ENCODE measurements at regions not wholly inside any gene's neighbourhood (a gene's known extent, or its start where the extent isn't known, plus 50 kb on each side); places are given as distances from the start of the nearest gene placed in this dataset.

DNA sequence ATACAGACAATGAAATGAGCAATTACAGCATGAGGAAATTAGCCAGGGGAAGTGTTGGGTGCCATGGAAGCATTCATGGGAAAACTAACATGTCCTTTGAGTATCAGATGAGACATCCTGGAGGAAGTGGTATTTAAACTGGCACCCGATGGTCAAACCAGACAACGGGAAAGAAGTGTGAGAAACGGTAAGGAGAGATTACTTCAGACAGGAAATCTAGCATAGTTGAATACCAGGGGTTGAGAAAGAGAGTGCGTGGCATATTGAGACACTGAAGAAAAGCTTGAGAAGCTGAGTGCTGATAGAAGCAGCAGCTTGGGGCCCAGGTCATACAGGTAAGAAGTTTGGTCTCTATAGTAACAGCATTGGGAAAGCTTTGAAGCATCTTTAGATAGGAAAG lies 175.3 kb downstream of the C11orf87 start:
- H3K9me3 Mint-ChIP-seq (ENCODE audit: unreplicated experiment), result no peaks in the 10 kb centered on the region
- H3K27ac Mint-ChIP-seq (ENCODE audit: low read depth, unreplicated experiment), result no peak overlapping the region
- BruUV-seq (replicated peaks), result no TSS peak

GRCh38 chr11:109604481-109605400 lies 182.8 kb downstream of the C11orf87 start:
- peak; percentile 49 for DNase-seq (ENCODE audit: unreplicated experiment)
- H3K27me3 Mint-ChIP-seq (ENCODE audit: insufficient read depth, unreplicated experiment), result no peaks in the 10 kb centered on the region
- intact Hi-C loops (cut with micrococcal nuclease), result no loop called here
- H3K4me1 Mint-ChIP-seq (ENCODE audit: insufficient read depth, unreplicated experiment), result peaks cover 10% of the 10 kb centered on the region
- no peaks in the 10 kb centered on the region for H3K9me3 Mint-ChIP-seq (ENCODE audit: unreplicated experiment)
- ChIA-PET POLR2A (interaction anchor here (0.5 to 0.7 kb wide), 3 partner anchors 10 to 1738 kb away, joined by 3 read pairs; no protein-coding TSS in a partner anchor), CTCF (interaction anchor here (1.1 kb wide), 1 partner anchor 178 kb away, joined by 4 read pairs; no protein-coding TSS in a partner anchor)
- no peak overlapping the region for H3K4me3 Mint-ChIP-seq (ENCODE audit: unreplicated experiment)
- TF ChIP-seq, protein P1, sequence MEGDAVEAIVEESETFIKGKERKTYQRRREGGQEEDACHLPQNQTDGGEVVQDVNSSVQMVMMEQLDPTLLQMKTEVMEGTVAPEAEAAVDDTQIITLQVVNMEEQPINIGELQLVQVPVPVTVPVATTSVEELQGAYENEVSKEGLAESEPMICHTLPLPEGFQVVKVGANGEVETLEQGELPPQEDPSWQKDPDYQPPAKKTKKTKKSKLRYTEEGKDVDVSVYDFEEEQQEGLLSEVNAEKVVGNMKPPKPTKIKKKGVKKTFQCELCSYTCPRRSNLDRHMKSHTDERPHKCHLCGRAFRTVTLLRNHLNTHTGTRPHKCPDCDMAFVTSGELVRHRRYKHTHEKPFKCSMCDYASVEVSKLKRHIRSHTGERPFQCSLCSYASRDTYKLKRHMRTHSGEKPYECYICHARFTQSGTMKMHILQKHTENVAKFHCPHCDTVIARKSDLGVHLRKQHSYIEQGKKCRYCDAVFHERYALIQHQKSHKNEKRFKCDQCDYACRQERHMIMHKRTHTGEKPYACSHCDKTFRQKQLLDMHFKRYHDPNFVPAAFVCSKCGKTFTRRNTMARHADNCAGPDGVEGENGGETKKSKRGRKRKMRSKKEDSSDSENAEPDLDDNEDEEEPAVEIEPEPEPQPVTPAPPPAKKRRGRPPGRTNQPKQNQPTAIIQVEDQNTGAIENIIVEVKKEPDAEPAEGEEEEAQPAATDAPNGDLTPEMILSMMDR (IDR thresholded peaks at IDR 0.05; ENCODE audit: unreplicated experiment), result no peak
- no peak overlapping the region for H3K27ac Mint-ChIP-seq (ENCODE audit: low read depth, unreplicated experiment)
- H3K36me3 Mint-ChIP-seq (ENCODE audit: insufficient read depth, unreplicated experiment), result no peaks in the 10 kb centered on the region
- BruUV-seq (replicated peaks), result no TSS peak

More for the DNA sequence above, 175.3 kb downstream of the C11orf87 start:
- intact Hi-C loops (cut with micrococcal nuclease), result no loop called here
- Mint-ChIP-seq H3K36me3 (ENCODE audit: insufficient read depth, unreplicated experiment) (no peaks in the 10 kb centered on the region), H3K27me3 (ENCODE audit: insufficient read depth, unreplicated experiment) (no peaks in the 10 kb centered on the region), H3K4me3 (ENCODE audit: unreplicated experiment) (no peak overlapping the region), H3K4me1 (ENCODE audit: insufficient read depth, unreplicated experiment) (no peaks in the 10 kb centered on the region)
- CTCF ChIA-PET, result interaction anchor here (0.7 kb wide), 1 partner anchor 48 kb away, joined by 3 read pairs; no protein-coding TSS in a partner anchor
- POLR2A ChIA-PET, result interaction anchor here (0.8 kb wide), 1 partner anchor 11 kb away, joined by 3 read pairs; no protein-coding TSS in a partner anchor
- no peak for DNase-seq (ENCODE audit: unreplicated experiment)
- TF ChIP-seq, protein P1 (IDR thresholded peaks at IDR 0.05; ENCODE audit: unreplicated experiment), result no peak

DNA sequence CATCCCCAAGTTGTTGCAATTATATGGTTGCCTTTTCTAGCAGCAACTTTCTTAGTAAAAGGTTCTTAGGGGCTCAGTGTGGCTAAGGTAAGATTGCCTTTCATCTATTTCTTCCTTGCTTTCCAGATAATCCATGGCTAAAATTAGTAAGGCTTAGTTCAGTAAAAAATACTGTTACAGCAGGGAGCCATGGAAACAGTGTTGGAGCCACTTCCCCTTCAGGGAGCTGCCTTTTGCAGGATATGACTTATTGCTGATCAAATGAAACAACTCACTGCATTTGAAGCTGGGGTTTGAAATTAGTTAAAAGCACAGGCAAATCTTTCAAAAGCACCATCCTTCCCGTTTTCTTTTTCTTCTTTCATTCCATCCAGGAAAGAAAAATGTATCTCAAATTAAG lies 184.3 kb downstream of the C11orf87 start:
- CTCF ChIA-PET, result no interaction called here
- no peak overlapping the region for H3K27ac Mint-ChIP-seq (ENCODE audit: low read depth, unreplicated experiment)
- TF ChIP-seq, protein P1 (IDR thresholded peaks at IDR 0.05; ENCODE audit: unreplicated experiment), result no peak
- H3K9me3 Mint-ChIP-seq (ENCODE audit: unreplicated experiment), result no peaks in the 10 kb centered on the region
- BruUV-seq (replicated peaks), result no TSS peak
- H3K27me3 Mint-ChIP-seq (ENCODE audit: insufficient read depth, unreplicated experiment), result no peaks in the 10 kb centered on the region
- DNase-seq (ENCODE audit: unreplicated experiment), result no peak
- peaks cover 10% of the 10 kb centered on the region for H3K4me1 Mint-ChIP-seq (ENCODE audit: insufficient read depth, unreplicated experiment)
- intact Hi-C loops (cut with micrococcal nuclease), result no loop called here
- no peaks in the 10 kb centered on the region for H3K36me3 Mint-ChIP-seq (ENCODE audit: insufficient read depth, unreplicated experiment)
- POLR2A ChIA-PET, result interaction anchor here (0.7 kb wide), 1 partner anchor 244 kb away, joined by 3 read pairs; no protein-coding TSS in a partner anchor
- H3K4me3 Mint-ChIP-seq (ENCODE audit: unreplicated experiment), result no peak overlapping the region

DNA sequence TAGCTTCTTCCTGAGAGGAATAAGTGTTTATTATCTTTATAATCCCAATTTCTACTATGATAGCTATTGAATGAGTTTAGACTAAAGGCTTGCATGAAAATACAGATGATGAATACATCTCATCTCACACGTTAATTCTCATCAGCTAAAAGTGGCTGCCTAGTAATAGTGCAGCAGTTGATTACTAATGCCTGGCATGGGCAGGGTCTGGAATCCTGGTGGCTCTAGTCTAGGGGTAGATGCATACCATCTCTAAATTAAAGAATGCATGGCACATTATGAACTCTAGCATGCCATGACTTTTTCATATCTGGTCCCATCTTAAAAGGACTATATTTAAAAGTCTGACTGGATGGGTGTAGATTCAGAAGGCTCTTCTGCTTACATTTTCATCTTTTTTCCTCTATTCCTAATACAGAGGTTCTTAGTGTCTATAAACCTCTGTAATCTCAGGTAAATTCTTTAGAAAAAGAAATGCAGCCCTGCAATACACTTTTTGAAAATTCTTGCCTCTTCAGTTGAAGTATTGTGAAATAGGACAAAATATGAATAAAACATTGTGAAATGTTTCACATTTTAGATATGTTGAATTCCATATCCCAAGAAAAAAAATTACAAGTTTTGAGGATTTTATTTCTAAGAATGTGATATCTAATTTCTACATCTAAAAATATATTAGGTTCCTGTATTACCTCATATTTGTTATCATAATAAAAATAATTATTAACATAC lies 187.6 kb downstream of the C11orf87 start:
- Mint-ChIP-seq H3K27me3 (ENCODE audit: insufficient read depth, unreplicated experiment) (no peaks in the 10 kb centered on the region), H3K36me3 (ENCODE audit: insufficient read depth, unreplicated experiment) (no peaks in the 10 kb centered on the region), H3K27ac (ENCODE audit: low read depth, unreplicated experiment) (no peak overlapping the region), H3K9me3 (ENCODE audit: unreplicated experiment) (no peaks in the 10 kb centered on the region), H3K4me3 (ENCODE audit: unreplicated experiment) (no peak overlapping the region), H3K4me1 (ENCODE audit: insufficient read depth, unreplicated experiment) (peaks cover 7% of the 10 kb centered on the region)
- DNase-seq (ENCODE audit: unreplicated experiment), result no peak
- POLR2A ChIA-PET, result interaction anchor here (1.5 kb wide), 1 partner anchor 10 kb away, joined by 5 read pairs; no protein-coding TSS in a partner anchor
- CTCF ChIA-PET, result interaction anchor here (1.0 kb wide), 1 partner anchor 82 kb away, joined by 7 read pairs; no protein-coding TSS in a partner anchor
- intact Hi-C loops (cut with micrococcal nuclease), result no loop called here
- TF ChIP-seq, protein P1 (IDR thresholded peaks at IDR 0.05; ENCODE audit: unreplicated experiment), result no peak
- no TSS peak for BruUV-seq (replicated peaks)
